ENCODE measurements at regions not wholly inside any gene's neighbourhood (a gene's known extent, or its start where the extent isn't known, plus 50 kb on each side); places are given as distances from the start of the nearest gene placed in this dataset.

DNA sequence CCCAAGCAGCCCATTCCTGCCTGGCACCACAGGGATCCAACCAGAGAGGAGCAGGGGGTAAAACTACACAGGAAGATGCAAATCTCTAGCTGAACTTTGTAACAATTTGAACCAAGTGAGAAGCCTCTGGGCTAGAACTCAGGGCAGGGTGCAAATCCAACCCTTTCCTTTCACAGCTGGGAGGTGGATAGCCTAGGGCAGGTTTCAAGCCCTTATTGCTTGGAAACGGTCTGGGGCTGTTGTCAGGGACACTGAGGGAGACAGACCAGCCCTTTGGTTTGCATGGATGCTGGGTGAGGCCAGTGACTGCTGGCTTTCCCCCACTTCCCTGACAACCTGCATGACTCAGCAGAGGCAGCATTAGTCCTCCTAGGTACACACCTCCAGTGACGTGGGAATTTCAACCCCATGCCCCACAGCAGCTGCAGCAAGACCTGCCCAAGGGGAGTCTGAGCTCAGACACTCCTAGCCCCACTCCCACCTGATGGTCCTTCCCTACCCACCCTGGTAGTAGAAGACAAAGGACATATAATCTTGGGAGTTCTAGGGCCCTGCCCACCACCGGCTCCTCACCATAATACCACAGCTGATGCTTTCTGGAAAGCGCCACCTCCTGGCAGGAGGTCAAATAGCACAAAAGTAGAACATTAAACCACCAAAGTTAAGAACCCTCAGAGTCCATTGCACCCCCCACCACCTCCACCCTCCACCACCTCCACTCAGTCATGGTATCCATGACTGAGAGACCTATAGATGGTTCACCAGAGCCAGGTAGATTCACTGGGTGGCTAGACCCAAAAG, 797.7 kb upstream of the MAN1A1 start:
- TF ChIP-seq CTCF (IDR thresholded peaks at IDR 0.05) (no peak), POLR2A (IDR thresholded peaks at IDR 0.05) (no peak)

Measured in body of pancreas (tissue), 4 donors.